Activated naive CD8-positive, alpha-beta T cell treated with anti-CD3 and anti-CD28 coated beads, Interleukin-2, amount 10 ng/mL, durations not matched to agents 7 days and 5 days (primary cell): ENCODE measurements at regions not wholly inside any gene's neighbourhood (a gene's known extent, or its start where the extent isn't known, plus 50 kb on each side); places are given as distances from the start of the nearest gene placed in this dataset.
"Not testable (repeated sequence)": the region's sequence is repeated elsewhere in the genome, so short reads cannot be mapped to it uniquely, and the experiment has no call there.

Source experiments
- ATAC-seq: fragments of 150-1000 bp; cut with Tn5 transposase; one replicate; pipeline ENCODE4 v1.10.0; 2021; ENCODE audit warnings: low read depth, moderate library complexity
- POLR2A ChIA-PET: fragments of 350-600 bp; sonication (Branson Sonifier 250); formaldehyde crosslinking; loops from one replicate; lab custom pipeline; 2021; ENCODE audit warnings: antibody characterized with exemption; lab: Charles Lee
- DNase-seq: peaks from one replicate; pipeline ENCODE4 v3.0.0; 2021
- H3K27ac Mint-ChIP-seq: one replicate; pipeline ENCODE4 v1.8.0; 2022; ENCODE audit warnings: mild to moderate bottlenecking, mixed read lengths
- H3K27me3 Mint-ChIP-seq: one replicate; pipeline ENCODE4 v1.8.0; 2022; ENCODE audit warnings: mild to moderate bottlenecking, moderate library complexity, mixed read lengths
- H3K36me3 Mint-ChIP-seq: one replicate; pipeline ENCODE4 v1.8.0; 2021; ENCODE audit warnings: mild to moderate bottlenecking, mixed read lengths
- H3K4me1 Mint-ChIP-seq: one replicate; pipeline ENCODE4 v1.8.0; 2021; ENCODE audit warnings: mixed read lengths
- H3K4me3 Mint-ChIP-seq: one replicate; pipeline ENCODE4 v1.8.0; 2022; ENCODE audit warnings: mild to moderate bottlenecking, moderate library complexity, mixed read lengths
- H3K9me3 Mint-ChIP-seq: one replicate; pipeline ENCODE4 v1.8.0; 2021; ENCODE audit warnings: mixed read lengths

DNA sequence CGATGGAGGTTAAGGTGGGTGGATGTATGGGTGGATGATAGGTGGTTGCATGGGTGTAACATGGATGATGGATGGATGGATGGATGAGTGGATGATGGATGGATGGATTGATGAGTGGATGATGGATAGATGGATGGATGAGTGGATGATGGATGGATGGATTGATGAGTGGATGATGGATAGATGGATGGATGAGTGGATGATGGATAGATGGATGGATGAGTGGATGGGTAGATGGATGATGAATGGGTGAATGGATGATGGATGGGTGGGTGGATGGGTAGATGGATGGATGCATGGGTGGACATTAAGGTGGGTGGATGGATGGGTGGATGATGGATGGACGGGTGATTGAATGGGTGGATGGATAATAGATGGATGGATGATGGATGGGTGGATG lies 136.5 kb upstream of the FOXD4L5 start:
- H3K36me3 Mint-ChIP-seq, ATAC-seq, POLR2A ChIA-PET, H3K27me3 Mint-ChIP-seq, H3K4me3 Mint-ChIP-seq, H3K4me1 Mint-ChIP-seq, DNase-seq: not testable (repeated sequence)
- peaks cover 25% of the 10 kb centered on the region for H3K9me3 Mint-ChIP-seq
- H3K27ac Mint-ChIP-seq = peak overlapping the region; percentile 11

DNA sequence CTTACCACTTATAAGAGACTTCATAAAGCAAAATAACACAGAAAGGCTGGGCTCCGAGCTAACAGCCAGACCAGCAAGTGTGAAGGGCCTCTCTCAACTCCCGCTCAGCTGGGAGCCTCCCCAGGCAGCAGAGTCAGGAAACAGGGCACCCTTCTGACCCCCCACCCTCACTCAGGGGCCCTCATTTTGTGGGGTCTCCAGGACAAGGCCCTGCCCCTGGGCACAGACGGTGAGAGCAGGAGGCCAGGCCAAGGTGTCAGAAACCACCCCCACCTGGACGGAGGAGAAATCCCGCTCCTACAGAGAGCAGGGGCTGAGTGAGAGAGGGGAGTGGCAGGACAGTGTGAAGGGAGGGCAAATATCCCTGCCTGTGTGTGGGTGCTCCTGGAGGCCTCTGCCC lies 135.8 kb upstream of the FOXD4L5 start:
- ATAC-seq (no peak), DNase-seq (no peak)
- Mint-ChIP-seq H3K36me3 (peaks cover 4% of the 10 kb centered on the region), H3K27ac (no peak overlapping the region), H3K4me3 (no peak overlapping the region), H3K9me3 (peaks cover 25% of the 10 kb centered on the region), H3K4me1 (no peaks in the 10 kb centered on the region), H3K27me3 (no peaks in the 10 kb centered on the region)
- POLR2A ChIA-PET = no interaction called here

- H3K4me3 Mint-ChIP-seq, POLR2A ChIA-PET, DNase-seq, H3K36me3 Mint-ChIP-seq, H3K4me1 Mint-ChIP-seq, H3K27me3 Mint-ChIP-seq, ATAC-seq, H3K27ac Mint-ChIP-seq: not testable (repeated sequence)
- H3K9me3 Mint-ChIP-seq = peaks cover 19% of the 10 kb centered on the region
Measured at GRCh38 chr9:65418966-65419365, 134.0 kb upstream of the FOXD4L5 start.

GRCh38 chr9:65416948-65417347 lies 131.9 kb upstream of the FOXD4L5 start:
- H3K4me1 Mint-ChIP-seq, H3K4me3 Mint-ChIP-seq, ATAC-seq, H3K27me3 Mint-ChIP-seq, H3K36me3 Mint-ChIP-seq, POLR2A ChIA-PET, DNase-seq: not testable (repeated sequence)
- Mint-ChIP-seq H3K27ac (peak overlapping the region; percentile 42), H3K9me3 (peaks cover 23% of the 10 kb centered on the region)

DNA sequence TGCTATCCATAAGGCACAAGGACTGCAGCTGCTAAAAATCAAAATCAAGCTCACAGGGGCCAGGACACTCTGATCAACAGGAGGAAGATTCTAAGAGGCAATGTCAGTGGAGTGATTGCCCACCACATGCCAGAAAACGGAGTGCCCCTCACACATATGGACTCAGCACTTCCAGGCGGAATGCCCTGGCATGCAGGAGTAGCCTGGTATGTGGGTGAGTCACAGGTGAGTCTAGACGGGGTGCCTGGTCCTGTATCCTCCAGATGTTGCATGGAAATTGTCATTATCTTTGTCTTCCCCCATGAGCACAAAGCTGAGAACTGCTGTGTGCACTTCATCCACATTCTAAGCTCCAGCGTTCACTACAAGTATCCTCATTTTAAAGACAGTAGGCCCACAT lies 129.2 kb upstream of the FOXD4L5 start:
- peaks cover 20% of the 10 kb centered on the region for H3K9me3 Mint-ChIP-seq
- H3K4me3 Mint-ChIP-seq, H3K27me3 Mint-ChIP-seq, POLR2A ChIA-PET, H3K4me1 Mint-ChIP-seq, DNase-seq, ATAC-seq, H3K36me3 Mint-ChIP-seq, H3K27ac Mint-ChIP-seq: not testable (repeated sequence)

GRCh38 chr9:65413371-65413770 lies 128.4 kb upstream of the FOXD4L5 start:
- H3K9me3 Mint-ChIP-seq = peaks cover 18% of the 10 kb centered on the region
- H3K27me3 Mint-ChIP-seq, ATAC-seq, POLR2A ChIA-PET, H3K4me1 Mint-ChIP-seq, H3K27ac Mint-ChIP-seq, DNase-seq, H3K4me3 Mint-ChIP-seq, H3K36me3 Mint-ChIP-seq: not testable (repeated sequence)

- Mint-ChIP-seq H3K4me3 (no peak overlapping the region), H3K9me3 (peaks cover 25% of the 10 kb centered on the region), H3K36me3 (no peaks in the 10 kb centered on the region), H3K27ac (no peak overlapping the region), H3K27me3 (no peaks in the 10 kb centered on the region), H3K4me1 (no peaks in the 10 kb centered on the region)
- ATAC-seq (no peak), DNase-seq (no peak)
- POLR2A ChIA-PET = no interaction called here
Measured at GRCh38 chr9:65411901-65412300, 126.9 kb upstream of the FOXD4L5 start.

DNA sequence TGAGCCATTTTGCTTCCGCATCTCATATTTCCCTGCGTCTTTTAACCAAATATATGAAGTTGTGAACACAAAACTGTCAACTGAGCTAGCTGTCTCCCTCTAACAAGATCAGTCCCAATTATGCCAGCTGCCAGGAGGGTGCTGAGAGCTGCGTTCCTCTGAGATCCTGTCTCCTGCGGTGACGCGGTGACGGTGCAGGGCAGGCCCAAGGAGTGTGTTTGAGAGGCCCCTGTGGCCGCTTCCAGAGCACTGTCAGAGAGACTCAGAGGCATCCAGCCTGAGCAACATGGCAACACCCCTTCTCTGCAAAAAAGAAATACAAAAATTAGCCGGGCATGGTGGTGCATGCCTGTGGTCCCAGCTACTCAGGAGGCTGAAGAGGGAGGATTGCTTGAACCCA lies 126.3 kb upstream of the FOXD4L5 start:
- Mint-ChIP-seq H3K36me3 (no peaks in the 10 kb centered on the region), H3K4me3 (no peak overlapping the region), H3K4me1 (no peaks in the 10 kb centered on the region), H3K9me3 (peaks cover 25% of the 10 kb centered on the region), H3K27me3 (no peaks in the 10 kb centered on the region), H3K27ac (no peak overlapping the region)
- POLR2A ChIA-PET = no interaction called here
- ATAC-seq (no peak), DNase-seq (no peak)

DNA sequence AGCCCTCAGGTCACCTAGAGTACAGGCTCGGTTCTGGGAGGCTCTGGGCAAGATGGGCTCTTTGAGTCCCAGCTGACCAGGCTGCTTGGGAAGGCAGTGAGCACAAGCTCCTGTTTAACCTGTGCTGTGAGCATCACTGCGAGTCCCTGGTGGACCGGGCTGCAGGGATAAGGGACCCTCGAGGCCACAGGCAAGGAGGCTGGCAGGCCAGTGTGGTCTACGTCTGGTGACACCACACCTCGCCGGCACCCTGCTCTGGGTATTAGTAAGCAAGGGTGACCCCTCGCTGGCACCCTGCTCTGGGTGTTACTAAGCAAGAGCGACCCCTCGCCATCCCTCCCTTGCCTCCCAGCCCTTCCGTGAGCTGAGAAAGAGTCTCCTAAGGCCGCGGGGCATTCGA lies 125.9 kb upstream of the FOXD4L5 start:
- H3K27me3 Mint-ChIP-seq = no peaks in the 10 kb centered on the region
- no peaks in the 10 kb centered on the region for H3K4me1 Mint-ChIP-seq
- POLR2A ChIA-PET = no interaction called here
- DNase-seq (no peak), ATAC-seq (no peak)
- peaks cover 25% of the 10 kb centered on the region for H3K9me3 Mint-ChIP-seq
- H3K4me3 Mint-ChIP-seq = no peak overlapping the region
- no peak overlapping the region for H3K27ac Mint-ChIP-seq
- H3K36me3 Mint-ChIP-seq = no peaks in the 10 kb centered on the region

GRCh38 chr9:65409471-65409980 lies 124.5 kb upstream of the FOXD4L5 start:
- Mint-ChIP-seq H3K4me3 (no peak overlapping the region), H3K27me3 (no peaks in the 10 kb centered on the region), H3K27ac (no peak overlapping the region), H3K4me1 (no peaks in the 10 kb centered on the region), H3K36me3 (no peaks in the 10 kb centered on the region), H3K9me3 (peaks cover 21% of the 10 kb centered on the region)
- ATAC-seq = no peak
- no peak for DNase-seq
- POLR2A ChIA-PET = no interaction called here

DNA sequence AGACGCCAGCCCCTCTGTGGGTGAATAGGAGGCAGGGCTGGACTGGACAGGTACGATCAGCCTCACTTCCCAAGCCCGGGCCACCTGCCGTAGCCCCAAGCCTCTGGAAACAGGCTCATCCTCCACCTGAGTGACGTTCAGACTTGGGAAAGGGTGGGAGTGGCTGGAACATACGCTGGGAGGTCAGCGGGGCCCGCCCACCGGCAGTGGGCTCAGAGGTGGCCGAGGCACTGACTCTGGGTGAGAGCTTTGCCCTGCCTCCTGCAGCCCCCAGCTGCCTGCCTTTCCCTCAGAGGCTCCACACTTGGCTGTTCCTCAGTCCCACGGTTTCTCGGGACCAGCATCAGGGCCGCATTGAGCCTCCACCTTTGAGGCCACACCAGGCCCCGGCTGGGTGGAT lies 123.8 kb upstream of the FOXD4L5 start:
- H3K36me3 Mint-ChIP-seq, DNase-seq, H3K27ac Mint-ChIP-seq, POLR2A ChIA-PET, H3K4me1 Mint-ChIP-seq, H3K4me3 Mint-ChIP-seq, ATAC-seq, H3K27me3 Mint-ChIP-seq: not testable (repeated sequence)
- H3K9me3 Mint-ChIP-seq = peaks cover 20% of the 10 kb centered on the region

DNA sequence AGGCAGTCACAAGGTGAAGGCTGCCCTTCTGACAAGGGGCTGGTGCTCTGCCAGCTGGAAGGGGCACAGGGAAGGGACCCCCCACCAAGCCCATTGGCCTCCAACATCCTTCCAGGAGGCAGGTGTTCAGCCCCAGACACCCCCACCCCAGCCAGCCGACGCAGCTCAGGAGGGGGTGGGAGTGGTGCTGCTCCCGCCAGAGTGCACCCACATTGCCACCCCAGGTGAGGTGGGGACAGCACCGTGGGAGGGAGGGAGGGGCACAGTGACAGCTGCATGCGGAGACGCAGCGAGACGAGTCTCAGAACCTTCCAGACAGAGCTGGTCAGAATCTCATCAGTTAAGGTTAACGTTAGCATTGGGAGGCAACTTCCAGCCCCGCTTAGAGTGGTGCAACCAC lies 121.6 kb upstream of the FOXD4L5 start:
- POLR2A ChIA-PET = not testable (repeated sequence)

GRCh38 chr9:65405766-65406165 lies 120.8 kb upstream of the FOXD4L5 start:
- H3K27me3 Mint-ChIP-seq, ATAC-seq, H3K36me3 Mint-ChIP-seq, H3K27ac Mint-ChIP-seq, POLR2A ChIA-PET, DNase-seq, H3K4me3 Mint-ChIP-seq, H3K4me1 Mint-ChIP-seq: not testable (repeated sequence)
- peaks cover 14% of the 10 kb centered on the region for H3K9me3 Mint-ChIP-seq

More for the DNA sequence above, 121.6 kb upstream of the FOXD4L5 start:
- H3K4me3 Mint-ChIP-seq, DNase-seq, H3K36me3 Mint-ChIP-seq, ATAC-seq, H3K4me1 Mint-ChIP-seq, H3K27me3 Mint-ChIP-seq, H3K27ac Mint-ChIP-seq: not testable (repeated sequence)
- peaks cover 12% of the 10 kb centered on the region for H3K9me3 Mint-ChIP-seq

DNA sequence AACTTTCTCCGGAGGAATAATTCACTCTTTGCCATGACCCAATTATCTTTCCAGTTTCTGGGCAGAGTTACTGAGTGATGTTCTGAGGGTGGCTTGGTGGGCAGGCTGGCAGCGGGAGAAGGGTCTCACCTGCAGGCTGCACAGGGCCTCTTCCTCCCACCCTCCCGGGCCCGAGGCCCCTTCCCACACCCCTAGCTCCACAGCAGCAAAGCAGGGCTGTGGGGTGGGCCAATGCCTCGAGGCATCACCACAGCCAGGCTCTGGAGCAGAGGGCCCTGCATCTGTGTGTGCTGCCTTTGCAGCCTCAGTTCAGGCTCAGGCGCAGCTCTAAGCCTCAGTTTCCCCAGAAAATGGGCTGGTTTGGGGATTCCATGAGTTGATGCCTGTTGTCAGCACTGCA lies 120.2 kb upstream of the FOXD4L5 start:
- Mint-ChIP-seq H3K4me1 (no peaks in the 10 kb centered on the region), H3K4me3 (no peak overlapping the region), H3K36me3 (no peaks in the 10 kb centered on the region), H3K27me3 (no peaks in the 10 kb centered on the region), H3K9me3 (peaks cover 16% of the 10 kb centered on the region), H3K27ac (no peak overlapping the region)
- POLR2A ChIA-PET = no interaction called here
- no peak for DNase-seq
- ATAC-seq = no peak
